Fibroblast of pulmonary artery (primary cell): ENCODE measurements at regions not wholly inside any gene's neighbourhood (a gene's known extent, or its start where the extent isn't known, plus 50 kb on each side); places are given as distances from the start of the nearest gene placed in this dataset.

Experiments
- DNase-seq: peaks from one replicate; pipeline ENCODE4 v3.0.0-alpha.2; 2010; ENCODE audit warnings: low read depth
- H3K4me3 ChIP-seq: replicated peaks from 2 replicates; pipeline ENCODE4 v1.5.1; 2011; ENCODE audit warnings: low read depth, mild to moderate bottlenecking, control low read depth, low read length, moderate library complexity
- TF ChIP-seq, protein P1 (sequence below): IDR thresholded peaks from 2 replicates; pipeline ENCODE4 v1.5.1; 2011; ENCODE audit warnings: mild to moderate bottlenecking, control low read depth, low read length, inconsistent platforms; ENCODE audit errors: missing control alignments

DNA sequence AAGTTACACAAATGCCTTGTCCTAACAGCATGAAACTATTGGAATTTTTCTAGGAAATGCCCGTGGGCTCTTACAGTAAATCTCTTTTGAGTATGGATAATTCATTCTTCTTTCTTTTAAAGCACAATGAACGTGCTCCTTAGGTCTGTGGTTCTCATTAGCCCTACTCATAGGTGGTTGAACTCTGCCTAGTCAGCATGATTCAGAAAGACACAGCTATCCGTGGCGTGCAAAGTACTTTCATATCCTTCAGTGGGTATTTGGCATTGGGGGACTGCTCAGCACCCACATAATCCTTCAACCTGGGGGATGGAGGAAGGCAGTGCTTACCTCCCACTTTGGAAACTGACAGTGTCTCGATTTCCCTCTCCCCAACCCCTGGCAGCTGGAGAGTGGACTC lies 462.0 kb upstream of the CLINT1 start:
- TF ChIP-seq, protein P1, sequence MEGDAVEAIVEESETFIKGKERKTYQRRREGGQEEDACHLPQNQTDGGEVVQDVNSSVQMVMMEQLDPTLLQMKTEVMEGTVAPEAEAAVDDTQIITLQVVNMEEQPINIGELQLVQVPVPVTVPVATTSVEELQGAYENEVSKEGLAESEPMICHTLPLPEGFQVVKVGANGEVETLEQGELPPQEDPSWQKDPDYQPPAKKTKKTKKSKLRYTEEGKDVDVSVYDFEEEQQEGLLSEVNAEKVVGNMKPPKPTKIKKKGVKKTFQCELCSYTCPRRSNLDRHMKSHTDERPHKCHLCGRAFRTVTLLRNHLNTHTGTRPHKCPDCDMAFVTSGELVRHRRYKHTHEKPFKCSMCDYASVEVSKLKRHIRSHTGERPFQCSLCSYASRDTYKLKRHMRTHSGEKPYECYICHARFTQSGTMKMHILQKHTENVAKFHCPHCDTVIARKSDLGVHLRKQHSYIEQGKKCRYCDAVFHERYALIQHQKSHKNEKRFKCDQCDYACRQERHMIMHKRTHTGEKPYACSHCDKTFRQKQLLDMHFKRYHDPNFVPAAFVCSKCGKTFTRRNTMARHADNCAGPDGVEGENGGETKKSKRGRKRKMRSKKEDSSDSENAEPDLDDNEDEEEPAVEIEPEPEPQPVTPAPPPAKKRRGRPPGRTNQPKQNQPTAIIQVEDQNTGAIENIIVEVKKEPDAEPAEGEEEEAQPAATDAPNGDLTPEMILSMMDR: no peak
- DNase-seq: no peak
- no peak overlapping the region for H3K4me3 ChIP-seq

- DNase-seq: no peak
- TF ChIP-seq, protein P1: no peak
- H3K4me3 ChIP-seq: no peak overlapping the region
Observed at GRCh38 chr5:158320178-158320674, 461.3 kb upstream of the CLINT1 start.

DNA sequence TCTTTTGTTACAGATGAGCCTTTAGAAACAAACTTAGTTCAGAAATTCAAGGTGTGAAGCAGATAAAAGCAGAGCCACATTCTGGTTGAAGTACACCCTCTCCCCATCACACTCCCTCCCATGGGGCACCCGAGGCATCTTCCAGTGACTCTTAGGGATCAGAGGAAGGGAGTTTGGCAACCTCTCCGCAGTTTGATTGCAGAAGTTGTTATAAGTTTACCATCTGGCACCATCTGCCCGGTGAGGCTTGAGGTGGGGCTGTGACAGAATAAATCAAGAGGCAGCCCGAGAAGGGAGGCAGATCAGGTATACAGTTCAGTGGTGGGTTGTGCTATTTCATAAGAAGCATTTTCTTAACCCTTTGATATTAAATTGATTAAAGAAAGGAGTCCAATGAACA lies 458.6 kb upstream of the CLINT1 start:
- DNase-seq: no peak
- H3K4me3 ChIP-seq: no peak overlapping the region
- TF ChIP-seq, protein P1: no peak

- TF ChIP-seq, protein P1: no peak
- DNase-seq: no peak
Observed at GRCh38 chr5:158313733-158314464, 455.0 kb upstream of the CLINT1 start.

DNA sequence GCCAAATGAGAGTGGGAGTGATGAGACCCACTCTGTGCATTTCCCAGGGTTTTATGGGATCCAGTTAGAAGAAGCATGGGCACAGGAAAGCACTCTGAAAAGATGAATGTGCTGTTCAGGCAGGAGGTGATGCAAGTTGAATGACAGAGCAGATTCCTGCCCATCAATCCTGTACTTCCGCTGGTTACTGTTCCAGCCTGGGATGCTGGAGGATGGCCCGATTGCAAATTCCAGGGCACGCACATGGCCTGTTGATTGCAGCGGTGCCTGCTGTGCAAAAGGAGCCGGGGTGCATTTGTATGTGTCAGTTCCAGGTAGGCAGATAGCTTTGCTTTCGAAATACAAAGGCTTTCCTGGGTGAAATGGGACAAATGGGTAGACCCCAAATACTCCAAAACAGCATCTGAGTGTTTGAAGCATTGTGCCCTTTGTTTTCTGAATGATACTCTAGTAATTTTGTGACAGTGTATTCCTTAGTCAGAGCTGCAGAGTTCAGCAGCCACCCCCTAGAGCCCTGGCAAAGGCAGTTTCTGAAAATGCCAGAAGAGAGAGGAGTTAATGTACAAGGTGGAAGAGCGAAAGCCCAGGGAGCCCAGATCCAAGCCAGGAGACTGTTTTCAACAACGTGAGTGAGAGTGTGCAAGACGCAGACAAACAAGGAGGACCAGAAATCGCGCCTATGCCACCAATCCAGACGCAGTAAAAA lies 454.2 kb upstream of the CLINT1 start:
- DNase-seq: no peak
- TF ChIP-seq, protein P1: no peak
- no peak overlapping the region for H3K4me3 ChIP-seq

More at GRCh38 chr5:158313733-158314464, 455.0 kb upstream of the CLINT1 start:
- no peak overlapping the region for H3K4me3 ChIP-seq

- no peak overlapping the region for H3K4me3 ChIP-seq
- TF ChIP-seq, protein P1: no peak
- no peak for DNase-seq
Observed at GRCh38 chr5:158309088-158309807, 450.3 kb upstream of the CLINT1 start.
